AG10803 (cell line): ENCODE measurements at regions not wholly inside any gene's neighbourhood (a gene's known extent, or its start where the extent isn't known, plus 50 kb on each side); places are given as distances from the start of the nearest gene placed in this dataset.

Source experiments
- DNase-seq: peaks from one replicate; pipeline ENCODE4 v3.0.0; 2010; ENCODE audit warnings: low read depth
- H3K4me3 ChIP-seq: 2 replicates; pipeline ENCODE4 v1.5.1; 2011; ENCODE audit warnings: mild to moderate bottlenecking, low read length, control low read depth
- CTCF ChIP-seq: conservative IDR thresholded peaks from 2 replicates; pipeline ENCODE4 v1.5.1; 2011; ENCODE audit warnings: mild to moderate bottlenecking, low read length, control low read depth, inconsistent platforms

GRCh38 chr11:109480251-109480650 lies 58.3 kb downstream of the C11orf87 start:
- no peak for DNase-seq
- no peak for TF ChIP-seq CTCF
- no peak overlapping the region for H3K4me3 ChIP-seq

- no peak overlapping the region for H3K4me3 ChIP-seq
- no peak for TF ChIP-seq CTCF
- no peak for DNase-seq
Observed at GRCh38 chr11:109486129-109486528, 64.1 kb downstream of the C11orf87 start.

- DNase-seq: peak; percentile 85
- H3K4me3 ChIP-seq: no peak overlapping the region
- no peak for TF ChIP-seq CTCF
Observed at GRCh38 chr11:109490953-109491635, 69.1 kb downstream of the C11orf87 start.

- TF ChIP-seq CTCF: no peak
- no peak overlapping the region for H3K4me3 ChIP-seq
- DNase-seq: no peak
Observed at GRCh38 chr11:109506115-109506514, 84.1 kb downstream of the C11orf87 start.

- DNase-seq: no peak
- TF ChIP-seq CTCF: no peak
- no peak overlapping the region for H3K4me3 ChIP-seq
Observed at GRCh38 chr11:109507331-109507730, 85.3 kb downstream of the C11orf87 start.

- no peak overlapping the region for H3K4me3 ChIP-seq
- no peak for TF ChIP-seq CTCF
- peak; percentile 20 for DNase-seq
Observed at GRCh38 chr11:109507836-109508561, 86.0 kb downstream of the C11orf87 start.

GRCh38 chr11:109508943-109509342 lies 87.0 kb downstream of the C11orf87 start:
- no peak for TF ChIP-seq CTCF
- DNase-seq: no peak
- no peak overlapping the region for H3K4me3 ChIP-seq
